Endothelial cell of umbilical vein (primary cell): ENCODE measurements at regions not wholly inside any gene's neighbourhood (a gene's known extent, or its start where the extent isn't known, plus 50 kb on each side); places are given as distances from the start of the nearest gene placed in this dataset.

Experiments
- BruUV-seq: library from RNA; stranded (reverse); fragments of 400-500 nt; replicated peaks from 2 replicates; lab custom pipeline; 2021; lab: Mats Ljungman, UMichigan
- CTCF ChIA-PET: fragments of 300-600, 350-600 bp; sonication (Branson Sonifier 250); formaldehyde crosslinking; loops from one replicate; lab custom pipeline; 2021; ENCODE audit warnings: antibody characterized with exemption, inconsistent platforms; lab: Charles Lee
- POLR2A ChIA-PET: fragments of 300-600, 350-600 bp; sonication (Branson Sonifier 250); formaldehyde crosslinking; loops from one replicate; lab custom pipeline; 2021; ENCODE audit warnings: antibody characterized with exemption, inconsistent platforms; lab: Charles Lee
- DNase-seq: peaks from one replicate; pipeline ENCODE4 v3.0.0-alpha.2; 2011; ENCODE audit warnings: low read depth, low spot score
- FAIRE-seq: peaks from 2 replicates; lab custom pipeline; 2011; peaks lifted over from hg19 to GRCh38; lab: Jason Lieb, UNC
- H2AFZ ChIP-seq: 2 replicates; pipeline ENCODE4 v1.6.0; 2012; ENCODE audit warnings: low read depth, low read length, control low read depth, inconsistent platforms
- H3K27ac ChIP-seq: 2 replicates; pipeline ENCODE4 v1.5.1; 2011; ENCODE audit warnings: low read depth, mild to moderate bottlenecking, control low read depth, low read length, moderate library complexity; ENCODE audit not compliant: insufficient read depth
- H3K27me3 ChIP-seq, 2 experiments: 2 replicates each; pipeline versions ENCODE4 v1.6.0 to v1.6.1; 2011; ENCODE audit warnings: low read length in 2 of 2, mixed read lengths in 1 of 2; ENCODE audit not compliant: control insufficient read depth in 2 of 2, insufficient read depth in 2 of 2
- H3K36me3 ChIP-seq, 2 experiments: 2 replicates in 1 of 2; 3 replicates in 1 of 2; pipeline ENCODE4 v1.5.1; 2011; ENCODE audit warnings: low read length in 2 of 2, mild to moderate bottlenecking in 1 of 2, moderate library complexity in 1 of 2; ENCODE audit not compliant: control insufficient read depth in 2 of 2, insufficient read depth in 2 of 2; ENCODE audit errors: extremely low read depth in 1 of 2
- H3K4me1 ChIP-seq: 3 replicates; pipeline ENCODE4 v1.5.1; 2011; ENCODE audit warnings: mild to moderate bottlenecking, low read length; ENCODE audit not compliant: control insufficient read depth, insufficient read depth; ENCODE audit errors: extremely low read depth
- H3K4me2 ChIP-seq: 2 replicates; pipeline ENCODE4 v1.6.1; 2011; ENCODE audit warnings: low read length, control low read depth, mixed read lengths; ENCODE audit not compliant: insufficient read depth
- H3K4me3 ChIP-seq, 3 experiments: fragments of 200-600 bp in 1 of 3; sonication (generic), shearing (Covaris generic) in 1 of 3; replicated peaks in 1 of 3; 2 replicates each; pipeline ENCODE4 v1.5.1; 2011 to 2016; ENCODE audit warnings: control low read depth in 3 of 3, low read length in 3 of 3, mild to moderate bottlenecking in 2 of 3, inconsistent platforms in 1 of 3, low read depth in 1 of 3, moderate library complexity in 1 of 3; ENCODE audit not compliant: insufficient read depth in 1 of 3
- H3K79me2 ChIP-seq: 2 replicates; pipeline ENCODE4 v1.6.0; 2012; ENCODE audit warnings: low read length, inconsistent platforms; ENCODE audit not compliant: control insufficient read depth, insufficient read depth
- H3K9ac ChIP-seq: replicated peaks from 2 replicates; pipeline ENCODE3; 2011; ENCODE audit warnings: low read length, control low read depth; ENCODE audit not compliant: insufficient read depth; ENCODE audit errors: extremely low read depth
- H3K9me1 ChIP-seq: replicated peaks from 3 replicates; pipeline ENCODE4 v1.6.0; 2011; ENCODE audit warnings: mild to moderate bottlenecking, low read length; ENCODE audit not compliant: control insufficient read depth, insufficient read depth; ENCODE audit errors: extremely low read depth
- H3K9me3 ChIP-seq: replicated peaks from 2 replicates; pipeline ENCODE4 v1.5.1; 2012; ENCODE audit warnings: low read length, inconsistent platforms; ENCODE audit not compliant: control insufficient read depth, insufficient read depth
- H4K20me1 ChIP-seq: replicated peaks from 2 replicates; pipeline ENCODE3; 2011; ENCODE audit warnings: mild to moderate bottlenecking, low read length; ENCODE audit not compliant: control insufficient read depth, insufficient read depth; ENCODE audit errors: extremely low read depth
- EZH2 ChIP-seq: IDR thresholded peaks from 2 replicates; pipeline ENCODE4 v1.6.1; 2012; ENCODE audit warnings: borderline replicate concordance, low read depth, mild to moderate bottlenecking, moderate library complexity, low read length, inconsistent platforms; ENCODE audit not compliant: severe bottlenecking
- FOS ChIP-seq: IDR thresholded peaks from 2 replicates; pipeline ENCODE4 v1.6.1; 2011; ENCODE audit warnings: mild to moderate bottlenecking, low read length, moderate library complexity, borderline replicate concordance; ENCODE audit not compliant: insufficient read depth
- GATA2 ChIP-seq: IDR thresholded peaks from 2 replicates; pipeline ENCODE4 v1.7.0; 2011; ENCODE audit warnings: low read depth, mild to moderate bottlenecking, moderate library complexity, mixed read lengths, low read length; ENCODE audit not compliant: insufficient read length, insufficient read depth
- JUN ChIP-seq: IDR thresholded peaks from 2 replicates; pipeline ENCODE4 v1.6.1; 2011; ENCODE audit warnings: borderline replicate concordance, low read depth; ENCODE audit not compliant: insufficient read length, insufficient read depth
- MYC ChIP-seq: IDR thresholded peaks from one replicate; pipeline ENCODE4 v1.6.1; 2011; ENCODE audit warnings: mild to moderate bottlenecking, low read depth, low read length
- POLR2A ChIP-seq: IDR thresholded peaks from 2 replicates; pipeline ENCODE4 v1.6.1; 2012; ENCODE audit warnings: low read depth, mild to moderate bottlenecking, control low read depth, low read length
- POLR2AphosphoS5 ChIP-seq: IDR thresholded peaks from 2 replicates; pipeline ENCODE4 v1.6.1; 2012; ENCODE audit warnings: low read depth, mild to moderate bottlenecking, control low read depth, low read length, moderate library complexity; ENCODE audit not compliant: insufficient read depth
- dilution Hi-C: fragments of 300-500 bp; cut with MboI; formaldehyde crosslinking; loops from one replicate; pipeline ENCODE4 v1.15.0; 2019; ENCODE audit warnings: low sequenced_read_pairs; ENCODE audit not compliant: extremely low pct_ligation_motif_present
- intact Hi-C: fragments of 100-400 bp; cut with micrococcal nuclease; formaldehyde crosslinking; loops from one replicate; pipeline ENCODE4 v1.10.0; 2022
- TF ChIP-seq, protein P1 (sequence below), 2 donors: IDR thresholded peaks; 1 replicate in 1 of 2; 2 replicates in 1 of 2; pipeline ENCODE4 v1.5.1; 2011; ENCODE audit warnings: low read length in 2 of 2, mild to moderate bottlenecking in 2 of 2, moderate library complexity in 2 of 2, control low read depth in 1 of 2, inconsistent platforms in 1 of 2, low read depth in 1 of 2; ENCODE audit not compliant: insufficient read depth in 1 of 2; ENCODE audit errors: extremely low read depth in 1 of 2
- TF ChIP-seq, protein P2 (sequence below): IDR thresholded peaks from 2 replicates; pipeline ENCODE4 v1.6.1; 2011; ENCODE audit not compliant: insufficient read depth, insufficient read length

DNA sequence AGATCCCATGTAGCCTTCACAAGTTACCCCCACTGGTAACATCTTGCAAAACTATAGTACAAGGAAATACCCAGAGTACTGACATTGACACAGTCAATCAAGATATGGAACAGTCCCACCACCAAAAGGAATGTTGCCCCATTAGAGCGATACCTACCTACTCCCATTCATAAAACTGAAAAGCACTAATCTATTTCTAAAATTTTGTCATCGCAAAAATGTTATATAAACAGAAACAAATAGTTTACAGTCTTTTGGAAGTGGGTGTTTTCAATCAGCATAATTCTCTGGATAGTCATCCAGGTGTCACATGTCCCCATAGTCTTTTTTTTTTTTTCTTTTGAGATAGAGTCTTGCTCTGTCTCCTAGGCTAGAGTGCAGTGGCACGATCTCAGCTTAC is 156.9 kb upstream of the AGTR1 start:
- ChIA-PET POLR2A (no interaction called here), CTCF (interaction anchor here (0.6 to 1.2 kb wide), 2 partner anchors 8 to 783 kb away, joined by 3 to 4 read pairs; no protein-coding TSS in a partner anchor)
- Histone ChIP-seq H3K4me1 (no peaks in the 10 kb centered on the region), H3K9ac (no peak overlapping the region), H3K27ac (no peak overlapping the region), H3K9me1 (no peaks in the 10 kb centered on the region), H3K4me3 (no peak overlapping the region), H3K79me2 (no peaks in the 10 kb centered on the region), H2AFZ (no peak overlapping the region), H3K9me3 (no peaks in the 10 kb centered on the region), H4K20me1 (no peaks in the 10 kb centered on the region), H3K27me3 (no peaks in the 10 kb centered on the region), H3K4me2 (no peak overlapping the region), H3K36me3 (no peaks in the 10 kb centered on the region)
- FAIRE-seq (no peak), DNase-seq (no peak)
- no TSS peak for BruUV-seq
- intact Hi-C loops, result no loop called here
- TF ChIP-seq JUN (no peak), EZH2 (no peak), POLR2AphosphoS5 (no peak), POLR2A (no peak), FOS (no peak), MYC (no peak), GATA2 (no peak)
- TF ChIP-seq, protein P1, sequence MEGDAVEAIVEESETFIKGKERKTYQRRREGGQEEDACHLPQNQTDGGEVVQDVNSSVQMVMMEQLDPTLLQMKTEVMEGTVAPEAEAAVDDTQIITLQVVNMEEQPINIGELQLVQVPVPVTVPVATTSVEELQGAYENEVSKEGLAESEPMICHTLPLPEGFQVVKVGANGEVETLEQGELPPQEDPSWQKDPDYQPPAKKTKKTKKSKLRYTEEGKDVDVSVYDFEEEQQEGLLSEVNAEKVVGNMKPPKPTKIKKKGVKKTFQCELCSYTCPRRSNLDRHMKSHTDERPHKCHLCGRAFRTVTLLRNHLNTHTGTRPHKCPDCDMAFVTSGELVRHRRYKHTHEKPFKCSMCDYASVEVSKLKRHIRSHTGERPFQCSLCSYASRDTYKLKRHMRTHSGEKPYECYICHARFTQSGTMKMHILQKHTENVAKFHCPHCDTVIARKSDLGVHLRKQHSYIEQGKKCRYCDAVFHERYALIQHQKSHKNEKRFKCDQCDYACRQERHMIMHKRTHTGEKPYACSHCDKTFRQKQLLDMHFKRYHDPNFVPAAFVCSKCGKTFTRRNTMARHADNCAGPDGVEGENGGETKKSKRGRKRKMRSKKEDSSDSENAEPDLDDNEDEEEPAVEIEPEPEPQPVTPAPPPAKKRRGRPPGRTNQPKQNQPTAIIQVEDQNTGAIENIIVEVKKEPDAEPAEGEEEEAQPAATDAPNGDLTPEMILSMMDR (IDR thresholded peaks at IDR 0.05; ENCODE audit: extremely low read depth in 1 of 2, insufficient read depth in 1 of 2, low read depth in 1 of 2, low read length in 2 of 2), result no peak
- TF ChIP-seq, protein P2, sequence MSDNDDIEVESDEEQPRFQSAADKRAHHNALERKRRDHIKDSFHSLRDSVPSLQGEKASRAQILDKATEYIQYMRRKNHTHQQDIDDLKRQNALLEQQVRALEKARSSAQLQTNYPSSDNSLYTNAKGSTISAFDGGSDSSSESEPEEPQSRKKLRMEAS, result no peak
- dilution Hi-C loops, result no loop called here
